NB4 (cell line): ENCODE measurements at regions not wholly inside any gene's neighbourhood (a gene's known extent, or its start where the extent isn't known, plus 50 kb on each side); places are given as distances from the start of the nearest gene placed in this dataset.

ENCODE experiments used
- DNase-seq: peaks from one replicate; pipeline ENCODE4 v3.0.0; 2010; ENCODE audit warnings: low read depth
- H3K4me3 ChIP-seq: one replicate; pipeline ENCODE4 v1.5.1; 2011; ENCODE audit warnings: mild to moderate bottlenecking, low read depth, low read length, moderate library complexity
- CTCF ChIP-seq: IDR thresholded peaks from one replicate; pipeline ENCODE4 v1.5.1; 2012; ENCODE audit warnings: low read depth, low read length
- MAX ChIP-seq: IDR thresholded peaks from 2 replicates; pipeline ENCODE4 v1.6.1; 2011; ENCODE audit warnings: low read depth, low read length
- MYC ChIP-seq: IDR thresholded peaks from 2 replicates; pipeline ENCODE4 v1.6.1; 2011; ENCODE audit warnings: low read depth, low read length
- POLR2A ChIP-seq: IDR thresholded peaks from 2 replicates; pipeline ENCODE4 v1.6.1; 2011; ENCODE audit warnings: mild to moderate bottlenecking; ENCODE audit not compliant: insufficient read length; ENCODE audit errors: extremely low read depth

- no peak for TF ChIP-seq CTCF
- TF ChIP-seq MYC: no peak
- no peak for TF ChIP-seq POLR2A
- no peak for TF ChIP-seq MAX
- no peak overlapping the region for H3K4me3 ChIP-seq
- DNase-seq: no peak
Measured at GRCh38 chr16:56106527-56106926, 84.8 kb upstream of the GNAO1 start.

GRCh38 chr16:56102906-56103305 is 88.4 kb upstream of the GNAO1 start:
- TF ChIP-seq CTCF: no peak
- no peak for TF ChIP-seq MAX
- TF ChIP-seq POLR2A: no peak
- TF ChIP-seq MYC: no peak
- DNase-seq: no peak
- no peak overlapping the region for H3K4me3 ChIP-seq

GRCh38 chr16:56102183-56102686 is 89.1 kb upstream of the GNAO1 start:
- TF ChIP-seq POLR2A (no peak), CTCF (no peak), MAX (no peak), MYC (no peak)
- no peak overlapping the region for H3K4me3 ChIP-seq
- DNase-seq: no peak

GRCh38 chr16:56101480-56101879 is 89.8 kb upstream of the GNAO1 start:
- TF ChIP-seq MYC: no peak
- TF ChIP-seq POLR2A: no peak
- TF ChIP-seq MAX: no peak
- TF ChIP-seq CTCF: no peak
- no peak for DNase-seq
- no peak overlapping the region for H3K4me3 ChIP-seq

- no peak for DNase-seq
- no peak overlapping the region for H3K4me3 ChIP-seq
- no peak for TF ChIP-seq CTCF
- no peak for TF ChIP-seq MAX
- TF ChIP-seq POLR2A: no peak
- TF ChIP-seq MYC: no peak
Measured at GRCh38 chr16:56097306-56097705, 94.0 kb upstream of the GNAO1 start.
